NCI-H2196 (cell line): ENCODE measurements at regions not wholly inside any gene's neighbourhood (a gene's known extent, or its start where the extent isn't known, plus 50 kb on each side); places are given as distances from the start of the nearest gene placed in this dataset.

ENCODE experiments used
- DNase-seq: peaks from one replicate; lab custom pipeline; 2025; ENCODE audit not compliant: unreplicated experiment; lab: John Stamatoyannopoulos, UW

- no peak for DNase-seq
Measured at GRCh38 chr2:16566701-16567100, 98.9 kb downstream of the CYRIA start.

GRCh38 chr2:16565481-16565880, 100.2 kb downstream of the CYRIA start:
- DNase-seq, result no peak

GRCh38 chr2:16561676-16562075, 104.0 kb downstream of the CYRIA start:
- no peak for DNase-seq

GRCh38 chr2:16561251-16561650, 104.4 kb downstream of the CYRIA start:
- DNase-seq, result no peak

- DNase-seq, result no peak
Measured at GRCh38 chr2:16559278-16560067, 106.2 kb downstream of the CYRIA start.

- DNase-seq, result no peak
Measured at GRCh38 chr2:16554060-16554583, 111.5 kb downstream of the CYRIA start.

GRCh38 chr2:16553226-16553625, 112.4 kb downstream of the CYRIA start:
- peak; percentile 4 for DNase-seq

GRCh38 chr2:16552202-16552601, 113.4 kb downstream of the CYRIA start:
- DNase-seq, result no peak

GRCh38 chr2:16548036-16548435, 117.6 kb downstream of the CYRIA start:
- DNase-seq, result no peak

- no peak for DNase-seq
Measured at GRCh38 chr2:16546128-16546754, 119.4 kb downstream of the CYRIA start.

GRCh38 chr2:16538707-16539106, 126.9 kb downstream of the CYRIA start:
- no peak for DNase-seq

- DNase-seq, result no peak
Measured at GRCh38 chr2:16537347-16537746, 128.3 kb downstream of the CYRIA start.

- no peak for DNase-seq
Measured at GRCh38 chr2:16526193-16526592, 139.4 kb downstream of the CYRIA start.

GRCh38 chr2:16525265-16525887, 140.3 kb downstream of the CYRIA start:
- DNase-seq, result peak; percentile 15

- no peak for DNase-seq
Measured at GRCh38 chr2:16523711-16524110, 141.9 kb downstream of the CYRIA start.

GRCh38 chr2:16522031-16522831, 143.4 kb downstream of the CYRIA start:
- DNase-seq, result no peak

GRCh38 chr2:16520891-16521290, 144.7 kb downstream of the CYRIA start:
- DNase-seq, result no peak

- no peak for DNase-seq
Measured at GRCh38 chr2:16515696-16516095, 149.9 kb downstream of the CYRIA start.

- DNase-seq, result no peak
Measured at GRCh38 chr2:16513626-16514025, 152.0 kb downstream of the CYRIA start.

GRCh38 chr2:16511041-16511440, 154.6 kb downstream of the CYRIA start:
- DNase-seq, result no peak

- no peak for DNase-seq
Measured at GRCh38 chr2:16509042-16509441, 156.6 kb downstream of the CYRIA start.
